ENCODE measurements at regions not wholly inside any gene's neighbourhood (a gene's known extent, or its start where the extent isn't known, plus 50 kb on each side); places are given as distances from the start of the nearest gene placed in this dataset.

DNA sequence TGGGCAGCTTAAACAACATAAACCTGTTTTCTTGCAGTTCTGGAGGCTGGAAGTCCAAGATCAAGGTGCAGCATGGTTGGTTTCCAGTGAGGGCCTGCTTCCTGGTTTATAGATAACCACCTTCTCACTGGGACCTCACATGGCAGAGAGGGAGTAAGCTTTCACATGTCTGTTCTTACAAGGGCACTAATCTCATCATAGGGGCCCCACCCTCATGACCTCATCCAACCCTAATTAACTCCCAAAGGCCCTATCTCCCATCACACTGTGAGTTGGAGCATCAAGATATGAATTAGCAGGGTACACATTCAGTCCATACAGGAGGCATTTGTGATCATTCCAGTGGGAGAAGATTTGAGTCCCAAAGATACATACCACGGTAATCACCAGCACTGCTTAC, 50.5 kb upstream of the GRIN2A start:
- H3K9ac ChIP-seq (ENCODE audit: low read depth in 2 of 2, low read length in 2 of 2), result no peak overlapping the region
- no peak for TF ChIP-seq CTCF (IDR thresholded peaks at IDR 0.05)
- no peak overlapping the region for H3K4me3 ChIP-seq
- no peak for DNase-seq
- H3K27ac ChIP-seq, result no peak overlapping the region
- no peaks in the 10 kb centered on the region for H3K36me3 ChIP-seq
- H3K9me3 ChIP-seq, result no peaks in the 10 kb centered on the region
- no peaks in the 10 kb centered on the region for H3K27me3 ChIP-seq
- no peaks in the 10 kb centered on the region for H3K4me1 ChIP-seq
- intact Hi-C loops (cut with DNase I), result no loop called here

DNA sequence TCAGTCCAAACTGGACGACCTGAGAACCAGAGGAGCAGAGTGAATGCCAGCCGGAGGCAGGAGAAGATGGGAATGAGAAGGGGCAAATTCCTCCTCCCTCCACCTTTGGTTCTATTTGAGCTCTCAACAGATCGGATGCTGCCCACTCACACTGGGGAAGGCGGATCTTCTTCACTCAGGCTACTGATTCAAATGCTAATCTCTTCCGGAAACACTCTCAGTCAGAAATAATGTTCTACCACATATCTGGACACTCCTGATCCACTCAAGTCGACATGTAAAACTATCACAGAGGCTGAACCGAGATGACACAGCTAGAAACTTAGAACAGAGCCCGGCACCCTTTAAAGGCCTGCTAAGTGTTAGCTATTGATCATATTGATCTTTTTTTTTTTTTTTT, 57.4 kb upstream of the GRIN2A start:
- no peak overlapping the region for H3K27ac ChIP-seq
- no peak for TF ChIP-seq CTCF (IDR thresholded peaks at IDR 0.05)
- intact Hi-C loops (cut with DNase I), result no loop called here
- no peaks in the 10 kb centered on the region for H3K27me3 ChIP-seq
- H3K4me1 ChIP-seq, result no peaks in the 10 kb centered on the region
- no peaks in the 10 kb centered on the region for H3K36me3 ChIP-seq
- no peaks in the 10 kb centered on the region for H3K9me3 ChIP-seq
- no peak overlapping the region for H3K4me3 ChIP-seq
- no peak for DNase-seq
- no peak overlapping the region for H3K9ac ChIP-seq (ENCODE audit: low read depth in 2 of 2, low read length in 2 of 2)

DNA sequence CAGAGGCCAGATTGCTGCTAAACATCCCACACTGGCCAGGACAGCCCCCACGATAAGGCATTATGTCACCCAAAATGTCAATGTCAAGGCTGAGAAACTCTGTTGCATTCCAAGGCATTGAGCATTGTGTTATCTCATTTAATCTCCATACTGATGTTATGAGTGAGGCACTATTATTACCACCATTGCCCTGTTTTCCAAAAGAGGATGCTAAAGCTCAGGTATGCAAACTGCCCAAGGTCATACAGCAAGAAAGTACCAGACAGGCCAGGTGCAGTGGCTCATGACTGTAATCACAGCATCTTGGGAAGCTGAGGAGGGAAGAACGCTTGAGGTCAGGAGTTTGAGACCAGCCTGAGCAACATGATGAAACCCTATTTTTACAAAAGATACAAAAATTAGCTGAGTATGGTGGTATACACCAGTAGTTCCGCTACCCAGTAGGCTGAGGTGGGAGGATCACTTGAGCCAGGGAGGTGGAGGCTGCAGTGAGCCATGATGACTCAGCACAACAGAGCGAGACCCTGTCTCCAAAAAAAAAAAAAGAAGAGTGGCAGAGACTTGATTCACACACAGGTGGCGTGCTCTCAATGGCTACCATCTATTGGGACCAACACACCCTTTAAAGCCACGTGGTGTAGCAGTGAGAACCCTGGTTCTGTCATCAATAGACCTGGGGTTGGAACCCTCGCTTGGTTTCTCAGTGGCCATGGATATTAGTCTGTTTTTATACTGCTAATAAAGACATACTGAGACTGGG, 58.8 kb upstream of the GRIN2A start:
- H3K4me1 ChIP-seq, result no peaks in the 10 kb centered on the region
- H3K36me3 ChIP-seq, result no peaks in the 10 kb centered on the region
- intact Hi-C loops (cut with DNase I), result no loop called here
- H3K27me3 ChIP-seq, result no peaks in the 10 kb centered on the region
- H3K9ac ChIP-seq (ENCODE audit: low read depth in 2 of 2, low read length in 2 of 2), result no peak overlapping the region
- no peak for TF ChIP-seq CTCF (IDR thresholded peaks at IDR 0.05)
- no peak for DNase-seq
- no peak overlapping the region for H3K4me3 ChIP-seq
- no peaks in the 10 kb centered on the region for H3K9me3 ChIP-seq
- no peak overlapping the region for H3K27ac ChIP-seq

DNA sequence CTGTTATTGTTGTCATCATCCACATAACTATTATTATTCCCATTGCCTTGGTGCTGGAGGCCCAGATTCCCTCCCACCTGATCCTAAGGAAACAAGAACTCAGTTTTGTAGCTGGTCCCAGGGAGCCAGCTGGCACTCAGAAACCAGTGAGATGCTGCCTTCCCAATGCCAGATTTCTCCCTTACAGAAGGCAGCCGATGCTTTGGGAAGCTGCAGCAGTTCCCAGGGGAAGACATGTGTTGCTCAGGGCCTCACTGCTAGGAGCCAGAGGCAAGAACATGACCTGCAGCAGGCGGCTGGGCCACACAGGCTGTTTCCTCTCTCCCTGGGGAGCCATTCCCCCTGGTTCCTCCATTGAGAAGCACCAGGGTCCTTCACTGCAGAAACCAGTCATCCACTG, 59.9 kb upstream of the GRIN2A start:
- Histone ChIP-seq H3K4me1 (no peaks in the 10 kb centered on the region), H3K9me3 (no peaks in the 10 kb centered on the region), H3K4me3 (no peak overlapping the region), H3K27me3 (no peaks in the 10 kb centered on the region), H3K27ac (no peak overlapping the region), H3K36me3 (no peaks in the 10 kb centered on the region), H3K9ac (ENCODE audit: low read depth in 2 of 2, low read length in 2 of 2) (no peak overlapping the region)
- no peak for TF ChIP-seq CTCF (IDR thresholded peaks at IDR 0.05)
- intact Hi-C loops (cut with DNase I), result no loop called here
- no peak for DNase-seq

- TF ChIP-seq CTCF (IDR thresholded peaks at IDR 0.05), result no peak
- no peaks in the 10 kb centered on the region for H3K4me1 ChIP-seq
- H3K27ac ChIP-seq, result no peak overlapping the region
- no peaks in the 10 kb centered on the region for H3K9me3 ChIP-seq
- H3K4me3 ChIP-seq, result no peak overlapping the region
- H3K27me3 ChIP-seq, result no peaks in the 10 kb centered on the region
- H3K36me3 ChIP-seq, result no peaks in the 10 kb centered on the region
- intact Hi-C loops (cut with DNase I), result no loop called here
- no peak overlapping the region for H3K9ac ChIP-seq (ENCODE audit: low read depth in 2 of 2, low read length in 2 of 2)
- no peak for DNase-seq
Measured at GRCh38 chr16:10242916-10243315, 60.7 kb upstream of the GRIN2A start.
